ENCODE measurements at regions not wholly inside any gene's neighbourhood (a gene's known extent, or its start where the extent isn't known, plus 50 kb on each side); places are given as distances from the start of the nearest gene placed in this dataset.

- no peak for DNase-seq (ENCODE audit: extremely low read depth, low read depth)
- TF ChIP-seq CTCF (IDR thresholded peaks at IDR 0.05; ENCODE audit: low read depth, low read length) = no peak
These were observed 117.7 kb upstream of the ELAC2 start for GRCh38 chr17:13135506-13135905.

- no peak for TF ChIP-seq CTCF (IDR thresholded peaks at IDR 0.05; ENCODE audit: low read depth, low read length)
- no peak for DNase-seq (ENCODE audit: extremely low read depth, low read depth)
These were observed 116.2 kb upstream of the ELAC2 start for GRCh38 chr17:13134076-13134475.

- TF ChIP-seq CTCF (IDR thresholded peaks at IDR 0.05; ENCODE audit: low read depth, low read length) = no peak
- no peak for DNase-seq (ENCODE audit: extremely low read depth, low read depth)
These were observed 113.4 kb upstream of the ELAC2 start for GRCh38 chr17:13131225-13131624.

GRCh38 chr17:13129356-13129755 is 111.5 kb upstream of the ELAC2 start:
- TF ChIP-seq CTCF (IDR thresholded peaks at IDR 0.05; ENCODE audit: low read depth, low read length) = no peak
- no peak for DNase-seq (ENCODE audit: extremely low read depth, low read depth)

- TF ChIP-seq CTCF (IDR thresholded peaks at IDR 0.05; ENCODE audit: low read depth, low read length) = no peak
- no peak for DNase-seq (ENCODE audit: extremely low read depth, low read depth)
These were observed 110.8 kb upstream of the ELAC2 start for GRCh38 chr17:13128676-13129075.

- TF ChIP-seq CTCF (IDR thresholded peaks at IDR 0.05; ENCODE audit: low read depth, low read length) = no peak
- no peak for DNase-seq (ENCODE audit: extremely low read depth, low read depth)
These were observed 110.2 kb upstream of the ELAC2 start for GRCh38 chr17:13127921-13128602.

- TF ChIP-seq CTCF (IDR thresholded peaks at IDR 0.05; ENCODE audit: low read depth, low read length) = no peak
- no peak for DNase-seq (ENCODE audit: extremely low read depth, low read depth)
These were observed 103.0 kb upstream of the ELAC2 start for GRCh38 chr17:13120864-13121263.
